Spleen (tissue), 7 donors: ENCODE measurements at regions not wholly inside any gene's neighbourhood (a gene's known extent, or its start where the extent isn't known, plus 50 kb on each side); places are given as distances from the start of the nearest gene placed in this dataset.

Experiments used
- POLR2A ChIP-seq, 3 donors: fragments of 450-650 bp; IDR thresholded peaks; one replicate each; pipeline ENCODE4 v1.5.1; 2017; ENCODE audit warnings: antibody characterized with exemption in 3 of 3, mild to moderate bottlenecking in 1 of 3
- POLR2AphosphoS5 ChIP-seq, 3 donors: sonication (generic); formaldehyde crosslinking; IDR thresholded peaks; one replicate each; pipeline ENCODE4 v1.5.1; 2017; ENCODE audit warnings: antibody characterized with exemption in 3 of 3
- TF ChIP-seq, protein P1 (sequence below), 11 experiments: fragments of 200-600 bp in 7 of 11; fragments of 450-650 bp in 4 of 11; sonication (generic) in 4 of 11; IDR thresholded peaks in 8 of 11; conservative IDR thresholded peaks in 3 of 11; 1 replicate in 7 of 11; 2 replicates in 4 of 11; pipeline versions ENCODE4 v1.4.0 to v1.8.0; 2016 to 2021; ENCODE audit warnings: antibody characterized with exemption in 11 of 11, inconsistent platforms in 4 of 11, mild to moderate bottlenecking in 1 of 11
- donor health status: DM: no; HTN: no; CAD: no; lungs with moderate emphysema.
- donor health status: DM: no; HTN: no; CAD: no.
- donor health status: DM: no; HTN: no; CAD: no.

DNA sequence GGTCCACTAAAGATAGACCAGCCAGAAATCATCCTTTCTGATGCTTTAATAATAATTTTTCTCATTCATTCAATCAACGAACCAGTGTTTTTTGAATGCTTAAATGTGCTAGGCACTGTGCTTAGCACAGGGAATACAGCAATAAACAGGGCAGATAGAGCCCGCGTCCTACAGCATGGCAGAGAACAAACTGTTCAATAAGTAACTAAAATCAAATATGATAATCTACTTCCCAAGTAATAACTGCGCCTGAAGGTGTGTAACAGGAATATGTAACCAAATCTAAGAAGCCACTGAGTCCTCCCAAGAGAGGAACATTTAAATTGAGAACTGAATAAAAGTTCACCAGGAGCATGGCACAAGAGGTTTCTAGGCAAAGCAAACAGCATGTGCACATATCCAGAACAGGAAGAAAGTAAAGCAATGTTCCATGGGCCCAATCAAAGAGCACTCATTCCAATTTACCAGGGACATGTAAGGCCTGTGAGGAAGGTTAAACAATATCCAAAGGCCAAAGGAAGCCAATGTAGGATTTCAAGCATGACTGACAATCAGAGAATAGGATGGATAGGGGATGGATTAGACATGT, 311.0 kb upstream of the RARB start:
- TF ChIP-seq, protein P1, sequence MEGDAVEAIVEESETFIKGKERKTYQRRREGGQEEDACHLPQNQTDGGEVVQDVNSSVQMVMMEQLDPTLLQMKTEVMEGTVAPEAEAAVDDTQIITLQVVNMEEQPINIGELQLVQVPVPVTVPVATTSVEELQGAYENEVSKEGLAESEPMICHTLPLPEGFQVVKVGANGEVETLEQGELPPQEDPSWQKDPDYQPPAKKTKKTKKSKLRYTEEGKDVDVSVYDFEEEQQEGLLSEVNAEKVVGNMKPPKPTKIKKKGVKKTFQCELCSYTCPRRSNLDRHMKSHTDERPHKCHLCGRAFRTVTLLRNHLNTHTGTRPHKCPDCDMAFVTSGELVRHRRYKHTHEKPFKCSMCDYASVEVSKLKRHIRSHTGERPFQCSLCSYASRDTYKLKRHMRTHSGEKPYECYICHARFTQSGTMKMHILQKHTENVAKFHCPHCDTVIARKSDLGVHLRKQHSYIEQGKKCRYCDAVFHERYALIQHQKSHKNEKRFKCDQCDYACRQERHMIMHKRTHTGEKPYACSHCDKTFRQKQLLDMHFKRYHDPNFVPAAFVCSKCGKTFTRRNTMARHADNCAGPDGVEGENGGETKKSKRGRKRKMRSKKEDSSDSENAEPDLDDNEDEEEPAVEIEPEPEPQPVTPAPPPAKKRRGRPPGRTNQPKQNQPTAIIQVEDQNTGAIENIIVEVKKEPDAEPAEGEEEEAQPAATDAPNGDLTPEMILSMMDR (IDR thresholded peaks at IDR 0.05 in 8 of 11, conservative IDR thresholded peaks at IDR 0.05 in 3 of 11) = no peak
- no peak for TF ChIP-seq POLR2AphosphoS5 (IDR thresholded peaks at IDR 0.05)
- no peak for TF ChIP-seq POLR2A (IDR thresholded peaks at IDR 0.05)
